GM18858 (cell line): ENCODE measurements at regions not wholly inside any gene's neighbourhood (a gene's known extent, or its start where the extent isn't known, plus 50 kb on each side); places are given as distances from the start of the nearest gene placed in this dataset.
"Not testable (repeated sequence)": the region's sequence is repeated elsewhere in the genome, so short reads cannot be mapped to it uniquely, and the experiment has no call there.

Experiments used
- ATAC-seq: cut with Tn5 transposase; IDR thresholded peaks from one replicate; pipeline ENCODE4 v1.9.1; 2021; ENCODE audit not compliant: unreplicated experiment

DNA sequence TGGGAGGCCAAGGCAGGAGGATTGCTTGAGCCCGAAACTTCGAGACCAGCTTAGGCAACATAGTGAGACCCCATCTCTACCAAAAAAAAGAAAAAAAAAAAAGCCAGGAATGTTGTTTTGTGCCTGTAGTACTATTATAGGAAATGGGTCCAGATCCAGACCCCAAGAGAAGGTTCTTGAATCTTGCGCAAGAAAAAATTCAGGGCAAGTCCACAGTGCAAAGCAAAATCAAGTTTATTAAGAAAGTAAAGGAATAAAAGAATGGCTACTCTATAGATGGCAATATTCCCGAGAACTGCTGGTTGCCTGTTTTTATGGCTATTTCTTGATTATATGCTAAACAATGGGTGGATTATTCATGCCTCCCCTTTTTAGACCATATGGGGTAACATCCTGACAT lies 51.2 kb upstream of the RDX start:
- no peak for ATAC-seq

DNA sequence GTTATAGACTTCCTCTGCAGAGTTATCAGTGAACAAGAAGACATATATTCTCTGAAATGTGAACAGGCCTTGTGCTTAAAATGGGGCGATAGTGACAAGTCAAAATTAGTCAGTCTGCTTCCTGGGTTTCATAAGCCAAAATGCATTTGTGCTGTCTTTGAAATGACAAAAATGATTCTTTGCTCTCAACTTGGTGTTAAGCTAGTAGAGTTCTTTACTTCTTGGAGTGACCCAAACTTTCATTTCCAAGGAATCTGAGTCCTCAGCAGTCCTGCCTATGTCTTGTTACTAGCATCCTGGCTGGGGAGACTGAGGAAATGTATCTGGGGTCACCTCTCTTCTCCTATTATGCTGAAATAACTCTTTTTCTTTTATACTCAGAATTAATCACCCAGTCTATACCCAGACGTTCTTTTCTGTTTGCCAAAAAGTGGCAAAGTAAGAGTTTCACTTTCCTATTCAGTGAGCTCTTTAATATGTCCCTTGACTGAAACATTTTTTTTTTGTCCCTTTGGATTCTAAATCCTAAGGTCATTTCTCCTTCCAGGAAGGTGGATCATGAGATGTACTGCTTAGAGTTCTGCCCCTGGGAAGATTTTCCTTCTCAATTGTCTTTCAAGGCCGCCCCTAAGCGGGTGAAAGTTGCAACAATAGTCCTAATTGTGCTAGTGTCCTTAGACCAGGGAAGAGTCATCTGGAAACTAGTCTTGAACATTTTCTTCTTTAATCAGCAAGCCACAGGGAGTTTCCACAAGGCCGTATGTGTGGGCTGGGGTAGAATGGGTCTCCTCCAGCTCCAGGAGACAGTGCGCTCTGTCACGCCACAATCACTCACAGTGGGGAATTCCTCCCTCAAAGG lies 53.0 kb upstream of the RDX start:
- ATAC-seq: peak; percentile 84

DNA sequence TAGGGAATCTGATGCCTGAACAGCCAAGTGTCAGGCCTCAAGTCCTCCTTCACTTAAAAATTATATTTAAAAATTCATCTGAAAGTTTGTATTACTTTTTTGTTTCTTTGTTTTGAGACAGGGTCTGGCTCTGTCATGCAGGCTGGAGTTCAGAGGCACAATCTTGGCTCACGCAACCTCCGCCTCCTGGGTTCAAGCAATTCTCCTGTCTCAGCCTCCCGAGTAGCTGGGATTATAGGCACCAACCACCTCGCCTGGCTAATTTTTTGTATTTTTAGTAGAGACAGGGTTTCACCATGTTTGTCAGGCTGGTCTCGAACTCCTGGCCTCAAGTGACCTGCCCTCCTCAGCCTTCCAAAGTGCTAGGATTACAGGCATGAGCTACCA lies 53.6 kb upstream of the RDX start:
- ATAC-seq: not testable (repeated sequence)

DNA sequence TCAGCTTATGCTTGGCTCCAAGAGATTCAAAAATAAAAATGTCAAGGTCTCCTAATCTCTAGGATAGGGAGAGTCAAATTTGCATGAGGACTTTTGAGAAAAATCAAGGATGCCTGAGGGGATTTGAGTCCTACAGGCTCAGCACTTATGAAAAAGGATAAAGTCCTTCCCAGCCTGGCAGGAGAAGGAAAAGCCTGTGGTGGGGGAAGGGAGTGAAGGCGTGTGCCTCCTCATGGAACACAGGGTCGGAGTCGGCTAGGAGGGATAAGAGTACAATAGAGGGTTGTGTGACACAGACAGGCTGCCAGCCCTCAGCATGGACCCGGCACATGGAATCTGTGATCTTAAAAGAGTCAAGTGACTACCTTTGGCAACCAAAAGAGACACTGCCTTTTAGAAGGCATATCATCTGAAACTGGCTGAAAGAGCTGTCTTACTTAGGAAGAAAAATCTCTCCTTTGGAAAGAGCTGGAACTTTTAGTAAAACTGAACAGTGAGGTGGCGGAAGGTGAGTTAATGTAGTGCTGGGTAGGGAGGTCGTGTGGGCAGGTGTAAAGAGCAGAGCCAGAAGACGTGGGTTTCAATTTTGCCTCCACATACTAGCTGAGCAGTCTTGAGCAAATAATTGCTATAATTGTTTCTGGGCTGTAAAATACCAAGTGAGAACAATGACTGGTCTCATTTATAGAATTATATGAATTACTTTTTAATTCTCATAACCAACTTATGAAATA lies 58.8 kb upstream of the RDX start:
- ATAC-seq: no peak

DNA sequence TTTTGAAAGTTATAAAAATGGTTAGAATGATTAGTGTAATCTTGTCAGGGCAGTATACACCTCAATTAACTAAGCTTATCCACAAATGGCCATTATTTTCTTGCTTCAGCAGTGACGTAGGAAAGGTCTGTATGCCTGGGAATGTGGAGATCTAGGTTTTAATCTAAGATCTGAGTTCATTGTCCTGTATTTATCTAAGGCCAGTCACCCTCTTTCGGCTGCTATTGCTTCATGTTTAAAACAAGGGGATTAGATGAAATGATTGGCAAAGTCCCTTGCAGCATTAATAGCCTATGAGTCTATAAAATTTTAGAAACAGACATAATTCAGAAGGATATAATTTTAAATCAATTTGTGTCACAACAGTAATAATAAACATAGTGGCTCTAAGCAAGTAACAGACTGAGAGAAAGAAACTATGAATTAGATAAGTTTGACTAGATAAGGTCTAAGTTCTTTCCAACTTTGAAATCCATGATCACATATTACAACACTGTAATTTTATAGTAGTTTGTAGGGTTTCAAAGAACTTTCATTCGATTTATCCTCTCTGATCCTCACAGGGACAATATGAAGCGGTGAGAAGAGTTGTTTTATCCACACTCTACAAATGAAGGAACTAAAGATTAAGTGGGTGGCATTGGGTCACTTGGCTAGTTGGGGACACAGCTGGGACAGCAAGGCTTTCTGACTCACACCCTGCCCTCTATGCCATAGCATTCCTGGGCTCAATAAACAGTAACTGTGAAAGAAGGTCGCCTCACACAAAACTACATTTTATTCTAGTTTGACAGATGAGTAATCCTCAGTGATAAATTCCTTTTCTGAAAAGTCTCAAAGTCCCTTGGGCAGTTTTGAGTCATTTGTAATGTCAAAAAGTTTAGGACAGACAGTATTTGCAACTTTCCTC lies 60.6 kb upstream of the RDX start:
- no peak for ATAC-seq

DNA sequence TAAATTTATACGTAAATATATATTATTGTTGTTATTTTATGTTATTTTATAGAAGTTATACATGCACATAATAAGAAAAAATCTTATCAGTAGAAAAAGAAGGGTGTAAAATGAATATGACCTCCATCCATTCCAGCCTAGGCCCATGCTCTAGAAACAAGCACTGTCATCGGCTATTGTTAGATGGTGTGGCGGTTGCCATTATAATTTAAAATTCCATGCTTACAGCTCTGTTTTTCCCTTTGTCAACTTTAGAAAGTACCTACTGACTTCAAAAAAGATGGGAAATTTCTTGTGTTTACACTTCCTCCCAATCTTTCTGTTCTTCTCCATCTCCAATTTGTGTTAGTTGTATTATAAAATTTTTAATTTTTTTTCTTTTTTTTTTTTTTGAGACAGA lies 61.9 kb upstream of the RDX start:
- ATAC-seq: no peak

DNA sequence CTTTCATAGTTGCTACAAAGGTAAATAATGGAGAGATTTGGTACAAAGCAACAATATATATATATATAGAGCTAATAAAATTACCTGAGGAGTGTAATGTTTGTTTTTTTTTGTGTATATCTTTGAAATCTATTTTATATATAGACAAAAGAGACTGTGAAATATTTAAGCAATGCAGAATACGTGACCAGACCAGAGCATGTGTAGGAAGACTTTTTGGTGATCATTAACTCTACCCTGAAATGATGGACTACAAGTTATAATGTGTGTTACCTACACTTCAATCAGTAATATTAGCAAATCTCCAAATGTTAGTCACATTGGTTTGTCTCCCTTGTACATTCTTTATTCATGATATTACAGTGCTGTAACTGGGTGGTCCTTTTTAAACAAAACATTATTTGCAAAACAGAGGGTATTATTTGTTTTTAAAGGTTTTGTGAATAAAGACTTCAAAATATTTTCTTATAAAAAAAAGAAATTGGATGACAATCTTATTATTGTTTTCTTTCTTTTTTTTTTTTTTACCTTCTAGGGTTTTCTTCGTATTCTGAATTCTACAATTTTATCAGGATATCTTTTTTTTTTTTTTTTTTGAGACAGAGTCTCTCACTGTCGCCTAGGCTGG lies 64.5 kb upstream of the RDX start:
- not testable (repeated sequence) for ATAC-seq

DNA sequence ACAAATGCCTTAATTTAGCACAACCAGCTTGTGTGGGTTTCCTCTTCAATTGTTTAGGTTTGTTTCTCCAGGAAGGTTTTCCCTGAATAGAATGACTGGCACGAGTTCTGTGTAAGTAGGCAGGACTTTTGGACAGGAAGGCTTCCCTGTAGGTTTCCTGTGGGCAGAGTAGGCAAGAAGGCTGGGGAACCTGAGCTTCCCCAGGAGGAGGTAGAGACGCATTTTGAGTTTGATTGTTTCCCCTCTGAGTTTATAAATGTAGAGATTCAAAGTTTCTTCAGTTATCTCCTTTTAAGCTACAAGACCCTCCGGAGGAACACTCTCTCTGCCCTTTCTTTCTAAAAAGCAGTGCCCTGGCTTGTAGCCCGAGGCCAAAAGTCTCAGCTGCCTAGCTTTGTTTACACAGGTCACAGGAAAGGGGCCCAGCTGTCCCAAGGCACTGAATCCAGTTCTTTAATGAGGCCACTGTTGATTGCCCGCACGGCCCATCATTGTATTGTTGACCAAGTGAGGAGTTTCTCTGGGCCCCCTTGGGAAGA lies 66.6 kb upstream of the RDX start:
- no peak for ATAC-seq

DNA sequence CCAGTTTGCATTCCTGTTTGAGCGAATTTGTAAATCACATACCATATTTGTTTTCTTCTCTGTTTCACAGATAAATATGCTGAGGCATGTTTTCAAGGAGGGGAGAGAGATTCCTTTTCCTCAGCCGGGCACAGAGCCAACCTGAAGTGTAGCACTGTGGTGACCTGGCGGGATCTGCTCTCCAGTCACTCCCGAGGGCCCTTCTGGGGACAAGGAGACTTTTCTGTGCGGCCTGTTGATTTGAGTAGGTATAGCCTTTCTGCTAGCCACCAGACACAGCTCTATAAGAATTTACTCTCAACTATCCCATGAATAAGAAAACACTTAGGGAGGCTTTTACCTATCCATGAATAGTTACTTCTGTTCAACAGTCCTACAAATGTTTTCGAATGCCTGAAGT lies 63.5 kb upstream of the FDX1 start:
- no peak for ATAC-seq

DNA sequence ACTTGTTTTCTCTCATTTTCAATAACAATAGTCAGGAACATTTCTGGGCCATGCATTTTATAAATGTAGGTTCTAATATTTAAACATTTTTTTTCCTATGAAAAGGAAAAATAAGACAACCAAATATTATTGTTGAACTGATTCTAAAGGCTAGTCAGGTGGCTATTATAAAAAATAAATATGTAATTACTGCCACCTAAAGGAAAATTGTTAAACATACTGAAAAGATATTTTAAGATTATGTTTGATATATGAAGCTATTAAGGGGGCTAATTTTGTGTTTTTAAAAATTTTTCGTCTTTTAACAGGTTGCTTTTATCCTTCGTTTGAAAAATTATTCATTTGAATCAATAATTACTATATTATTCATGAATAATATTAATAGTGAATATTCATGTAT lies 62.2 kb upstream of the FDX1 start:
- ATAC-seq: no peak

DNA sequence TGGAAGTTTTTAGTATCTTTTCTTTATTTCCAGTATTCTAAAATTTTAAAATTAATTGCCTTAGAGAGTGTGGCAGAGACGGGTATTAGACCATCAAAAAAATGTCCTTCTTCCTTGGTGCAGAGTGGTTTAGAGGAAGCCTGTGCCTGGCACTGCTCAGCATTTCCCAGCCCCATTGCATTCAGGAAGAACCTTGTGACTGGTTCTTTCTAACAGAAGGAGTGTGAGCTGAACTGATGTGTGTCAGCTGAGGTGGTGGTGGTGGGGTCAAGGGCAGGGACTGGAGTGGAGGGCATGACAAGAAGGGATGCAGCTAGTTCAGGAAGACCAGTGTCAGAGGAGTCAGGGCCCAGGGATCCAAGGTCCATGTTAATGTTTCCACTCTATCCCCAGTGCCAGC lies 58.7 kb upstream of the FDX1 start:
- ATAC-seq: no peak

DNA sequence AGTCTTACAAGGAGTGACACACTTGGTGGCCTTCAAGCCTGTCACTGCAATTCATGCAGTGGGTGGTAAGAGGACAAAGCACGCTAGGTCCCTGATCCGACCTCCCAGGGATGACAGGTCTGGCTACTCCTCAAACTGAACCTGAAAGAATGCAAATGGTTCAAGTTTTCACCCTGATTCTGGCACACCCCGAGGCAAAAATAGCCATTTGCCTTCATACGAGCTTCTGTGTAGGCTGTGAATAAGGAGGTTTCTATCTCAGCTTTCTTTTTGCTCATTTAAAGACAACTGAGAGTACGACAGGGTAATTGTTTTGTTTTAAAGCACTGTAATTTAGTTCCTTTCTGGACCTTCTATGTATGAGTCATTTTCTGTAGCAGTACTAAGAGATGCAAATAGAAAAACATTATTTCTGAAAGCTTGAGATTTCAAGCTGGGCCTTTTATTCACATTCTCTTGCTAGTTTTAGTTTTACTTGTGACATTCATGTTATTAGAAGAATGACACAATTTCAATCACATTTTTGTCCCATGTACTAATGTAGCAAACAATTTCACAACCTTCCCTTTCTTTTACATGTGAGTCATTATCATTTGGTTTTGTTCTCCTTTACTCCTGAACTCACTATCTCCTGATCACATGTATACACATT lies 56.6 kb upstream of the FDX1 start:
- peak; percentile 94 for ATAC-seq

DNA sequence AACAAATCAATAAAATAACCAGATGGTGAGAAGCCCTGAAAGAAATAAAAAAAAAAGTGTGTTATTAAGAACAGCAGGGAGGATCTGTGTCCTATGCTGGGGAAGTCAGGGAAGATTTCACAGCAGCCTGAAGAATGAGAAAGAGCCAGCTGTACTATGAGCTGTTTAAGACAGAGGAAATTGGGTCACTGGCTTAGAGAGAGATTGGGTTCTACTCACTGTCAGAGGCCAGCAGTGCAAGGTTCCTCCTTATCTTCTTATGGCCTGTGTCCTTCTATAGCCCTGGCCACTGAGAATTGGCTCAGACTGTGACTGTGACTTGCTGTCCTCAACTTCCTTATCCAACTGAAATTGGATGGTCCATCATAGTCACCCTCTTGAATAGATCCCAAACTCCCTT lies 54.8 kb upstream of the FDX1 start:
- ATAC-seq: no peak

DNA sequence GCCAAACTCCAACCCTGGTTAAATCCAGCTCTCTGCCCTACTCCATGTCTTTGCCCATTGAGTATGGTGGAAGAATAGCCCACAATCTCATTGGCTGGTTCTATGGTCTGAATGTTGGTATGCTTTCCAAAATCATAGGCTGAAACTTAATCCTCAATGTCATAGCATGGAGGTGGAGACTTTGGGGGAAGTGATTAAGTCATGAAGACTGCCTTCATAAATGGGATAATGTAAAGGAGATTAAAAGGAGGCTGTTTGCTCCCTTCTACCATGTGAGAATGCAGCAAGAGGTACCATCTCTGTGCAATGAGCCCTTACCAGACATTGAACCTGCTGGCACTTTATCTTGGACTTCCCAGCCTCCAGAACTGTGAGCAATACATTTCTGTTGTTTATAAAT lies 54.4 kb upstream of the FDX1 start:
- ATAC-seq: no peak

DNA sequence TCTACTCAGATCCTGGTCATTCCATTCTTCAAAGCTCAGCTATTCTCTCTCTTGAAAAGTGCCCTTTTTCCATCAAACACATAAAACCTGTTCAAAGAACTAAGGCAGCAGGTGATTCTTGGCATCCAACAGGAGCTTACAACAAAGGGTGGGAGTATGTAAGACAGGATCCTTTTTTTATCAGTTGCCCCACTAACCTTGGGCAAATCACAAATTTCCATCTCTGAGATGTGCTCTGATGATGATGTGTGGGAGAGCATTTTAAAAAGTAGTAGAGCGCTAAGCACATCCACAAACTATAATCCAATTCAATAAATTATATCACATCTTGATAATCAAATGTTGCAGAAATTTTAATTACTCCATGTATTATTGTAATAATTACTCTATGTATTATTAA lies 53.7 kb upstream of the FDX1 start:
- ATAC-seq: no peak

DNA sequence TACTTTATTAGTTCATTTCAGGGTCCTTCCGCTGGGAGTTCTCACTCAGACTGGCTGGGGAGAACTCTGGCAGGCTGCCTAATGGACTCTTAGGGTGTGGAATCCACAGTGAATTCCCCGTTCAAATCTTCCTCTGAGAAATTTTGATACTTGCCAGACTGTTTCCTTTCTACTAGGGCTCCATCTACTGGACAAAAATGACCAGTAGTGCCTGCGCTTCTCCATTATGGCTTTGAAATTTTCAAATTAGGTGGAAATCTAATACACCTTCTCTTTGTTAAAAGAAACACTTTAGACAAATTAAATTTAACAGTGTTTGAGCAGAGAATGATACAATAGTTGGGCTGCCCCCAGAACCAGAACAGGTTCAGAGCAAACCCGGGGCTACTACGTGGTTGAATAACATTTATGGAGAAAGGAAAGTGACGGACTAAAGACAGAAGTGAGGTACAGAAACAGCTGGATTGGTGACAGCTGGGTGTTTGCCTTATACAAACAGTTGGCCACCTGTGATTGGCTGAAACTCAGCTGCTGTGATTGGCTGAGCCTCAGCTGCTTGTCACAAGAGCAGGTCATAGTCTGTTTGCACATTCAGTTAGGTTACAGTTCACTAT lies 52.9 kb upstream of the FDX1 start:
- ATAC-seq: no peak

DNA sequence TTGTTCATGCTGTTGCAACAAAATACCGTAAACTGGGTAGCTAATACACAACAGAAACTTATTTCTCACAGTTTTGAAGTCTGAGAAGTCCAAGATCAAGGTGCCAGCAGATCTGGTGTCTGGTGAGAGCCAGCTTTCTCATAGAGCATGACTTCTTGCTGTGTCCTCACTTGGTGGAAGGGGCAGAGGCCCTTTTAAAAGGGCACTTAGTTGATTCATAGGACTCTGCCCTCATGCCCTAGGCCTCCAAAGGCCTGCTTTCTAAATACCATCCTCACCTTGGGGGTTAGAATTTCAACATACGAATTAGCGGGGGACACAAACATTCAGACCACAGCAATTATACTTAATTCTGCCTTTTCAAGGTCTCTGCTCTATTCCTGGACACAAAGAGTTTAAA lies 52.3 kb upstream of the FDX1 start:
- ATAC-seq: no peak

DNA sequence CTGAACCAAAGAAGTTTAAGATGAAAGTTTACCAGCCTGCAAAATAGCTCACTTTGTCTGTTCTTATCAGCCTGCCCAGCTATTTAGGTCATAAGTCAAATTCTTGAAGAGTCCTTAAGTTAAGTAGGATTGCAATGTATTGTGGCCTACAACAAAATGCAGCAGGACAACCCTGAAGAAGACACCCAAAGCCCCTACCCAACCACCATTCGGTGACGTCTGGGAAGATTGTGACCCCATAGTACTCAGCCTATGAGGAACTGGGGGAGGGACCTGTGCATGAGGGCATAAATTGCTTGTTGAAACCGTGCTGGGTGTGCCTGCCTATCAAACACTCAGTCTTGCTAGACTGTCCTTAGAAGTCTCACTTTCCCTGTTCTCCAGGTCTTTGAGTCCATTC lies 50.5 kb upstream of the FDX1 start:
- no peak for ATAC-seq

DNA sequence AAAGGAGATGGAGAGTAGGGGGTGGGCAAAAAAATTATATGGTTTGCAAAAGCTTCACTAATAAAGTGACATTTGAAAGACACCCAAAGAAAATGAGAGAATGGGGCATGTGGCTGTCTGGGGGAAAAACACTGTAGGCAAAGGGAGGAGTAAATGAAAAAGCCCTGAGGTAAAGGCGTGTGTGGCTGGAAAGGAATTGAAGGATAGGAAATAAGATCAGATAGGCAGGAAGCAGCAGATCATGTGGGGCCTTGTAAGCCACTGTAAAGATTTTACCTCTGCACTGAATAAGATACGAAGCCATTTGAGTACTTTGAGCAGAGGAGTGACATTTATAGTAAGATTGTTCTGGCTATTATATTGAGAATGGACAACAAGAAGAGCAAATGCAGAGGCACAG lies 49.8 kb upstream of the FDX1 start:
- ATAC-seq: no peak
